Stomach (tissue), 8 donors: ENCODE measurements at regions not wholly inside any gene's neighbourhood (a gene's known extent, or its start where the extent isn't known, plus 50 kb on each side); places are given as distances from the start of the nearest gene placed in this dataset.

Experiments used
- DNase-seq, 2 donors: peaks; one replicate each; pipeline versions ENCODE4 v3.0.0 to v3.0.0-alpha.2; 2013 to 2019
- H3K27ac ChIP-seq, 5 donors: fragments of 200-600 bp in 4 of 5; sonication (generic) in 4 of 5; one replicate each; pipeline ENCODE4 v1.5.1; 2013 to 2019; ENCODE audit warnings: mild to moderate bottlenecking in 1 of 5, moderate library complexity in 1 of 5
- H3K27me3 ChIP-seq, 3 donors: fragments of 200-600 bp; sonication (generic); one replicate each; pipeline ENCODE4 v1.5.1; 2017 to 2019; ENCODE audit warnings: mixed run types in 1 of 3
- H3K36me3 ChIP-seq, 4 donors: fragments of 200-600 bp; sonication (generic); 1 replicate in 3 of 4; 2 replicates in 1 of 4; pipeline ENCODE4 v1.5.1; 2016 to 2019
- H3K4me1 ChIP-seq, 4 donors: fragments of 200-600 bp; sonication (generic); one replicate each; pipeline ENCODE4 v1.5.1; 2016 to 2019
- H3K4me3 ChIP-seq, 4 donors: fragments of 200-600 bp; sonication (generic) in 3 of 4; one replicate each; pipeline ENCODE4 v1.5.1; 2016 to 2019; ENCODE audit warnings: mild to moderate bottlenecking in 1 of 4
- H3K9me3 ChIP-seq, 4 donors: fragments of 200-600 bp; sonication (generic); one replicate each; pipeline ENCODE4 v1.5.1; 2016 to 2019
- CTCF ChIP-seq, 7 experiments: fragments of 450-650 bp in 4 of 7; fragments of 200-600 bp in 3 of 7; sonication (generic) in 3 of 7; IDR thresholded peaks; one replicate each; pipeline ENCODE4 v1.5.1; 2016 to 2019; ENCODE audit warnings: antibody characterized with exemption in 7 of 7, control low read depth in 2 of 7, mild to moderate bottlenecking in 1 of 7
- EP300 ChIP-seq: sonication (generic); formaldehyde crosslinking; IDR thresholded peaks from one replicate; pipeline ENCODE4 v1.6.1; 2017; ENCODE audit warnings: antibody characterized with exemption
- POLR2A ChIP-seq, 4 donors: fragments of 450-650 bp; IDR thresholded peaks; one replicate each; pipeline ENCODE4 v1.6.1; 2016; ENCODE audit warnings: antibody characterized with exemption in 4 of 4, control low read depth in 2 of 4, mild to moderate bottlenecking in 1 of 4, moderate library complexity in 1 of 4
- POLR2AphosphoS5 ChIP-seq, 3 donors: sonication (generic); formaldehyde crosslinking; IDR thresholded peaks; one replicate each; pipeline ENCODE4 v1.6.1; 2016; ENCODE audit warnings: antibody characterized with exemption in 3 of 3
- WGBS, 5 donors: extraction: QIAGEN DNeasy Blood & Tissue Kit in 3 of 5; methylation state at CpG; one replicate each; pipeline versions ENCODE4 v1.1.5 to v1.1.7; 2013 to 2018; 5-methylcytosine and 5-hydroxymethylcytosine counted together
- intact Hi-C: fragments of 100-400 bp; cut with DNase I; formaldehyde crosslinking; loops from one replicate; pipeline ENCODE4 v1.15.1; 2023; ENCODE audit warnings: low total_unique reads
- donor health status: healthy with polysubstance abuse.
- donor health status: Bipolar disorder and iron deficiency.
- donor health status: healthy.

GRCh38 chr2:105539331-105539730 lies 140.5 kb upstream of the FHL2 start:
- no peak overlapping the region for H3K27ac ChIP-seq
- intact Hi-C loops, result no loop called here
- no peak overlapping the region for H3K4me3 ChIP-seq
- TF ChIP-seq POLR2AphosphoS5 (IDR thresholded peaks at IDR 0.05) (no peak), CTCF (IDR thresholded peaks at IDR 0.05) (no peak), EP300 (no peak), POLR2A (IDR thresholded peaks at IDR 0.05) (no peak)
- no peaks in the 10 kb centered on the region for H3K36me3 ChIP-seq
- H3K4me1 ChIP-seq, result no peaks in the 10 kb centered on the region
- no peaks in the 10 kb centered on the region for H3K9me3 ChIP-seq
- peaks cover 0 to 6% (median 0%) of the 10 kb centered on the region in 3 donors for H3K27me3 ChIP-seq
- no peak for DNase-seq
- WGBS, 5 donors, result 72 to 79% (median 74%) methylated on average over 6 of the region's 6 CpGs

GRCh38 chr2:105538840-105539239 lies 140.0 kb upstream of the FHL2 start:
- Histone ChIP-seq H3K9me3 (no peaks in the 10 kb centered on the region), H3K4me3 (no peak overlapping the region), H3K27me3 (peaks cover 0 to 6% (median 0%) of the 10 kb centered on the region in 3 donors), H3K27ac (no peak overlapping the region), H3K4me1 (no peaks in the 10 kb centered on the region), H3K36me3 (no peaks in the 10 kb centered on the region)
- no peak for DNase-seq
- 79 to 88% (median 82%) methylated on average over 5 of the region's 5 CpGs for WGBS, 5 donors
- intact Hi-C loops, result no loop called here
- TF ChIP-seq POLR2A (IDR thresholded peaks at IDR 0.05), result no peak
- TF ChIP-seq CTCF (IDR thresholded peaks at IDR 0.05), result no peak
- no peak for TF ChIP-seq EP300
- TF ChIP-seq POLR2AphosphoS5 (IDR thresholded peaks at IDR 0.05), result no peak

- no peaks in the 10 kb centered on the region for H3K4me1 ChIP-seq
- peaks cover 0 to 6% (median 0%) of the 10 kb centered on the region in 3 donors for H3K27me3 ChIP-seq
- no peaks in the 10 kb centered on the region for H3K36me3 ChIP-seq
- no peak overlapping the region for H3K27ac ChIP-seq
- no peak overlapping the region for H3K4me3 ChIP-seq
- H3K9me3 ChIP-seq, result no peaks in the 10 kb centered on the region
- 75 to 86% (median 80%) methylated on average over 4 of the region's 4 CpGs for WGBS, 5 donors
- TF ChIP-seq POLR2A (IDR thresholded peaks at IDR 0.05) (no peak), POLR2AphosphoS5 (IDR thresholded peaks at IDR 0.05) (no peak), CTCF (IDR thresholded peaks at IDR 0.05) (no peak), EP300 (no peak)
- no peak for DNase-seq
- intact Hi-C loops, result no loop called here
These were observed 139.1 kb upstream of the FHL2 start for GRCh38 chr2:105537920-105538319.

GRCh38 chr2:105537466-105537865 lies 138.6 kb upstream of the FHL2 start:
- H3K27me3 ChIP-seq, result peaks cover 0 to 6% (median 0%) of the 10 kb centered on the region in 3 donors
- TF ChIP-seq EP300, result no peak
- TF ChIP-seq POLR2A (IDR thresholded peaks at IDR 0.05), result no peak
- no peak for TF ChIP-seq POLR2AphosphoS5 (IDR thresholded peaks at IDR 0.05)
- TF ChIP-seq CTCF (IDR thresholded peaks at IDR 0.05), result no peak
- H3K9me3 ChIP-seq, result no peaks in the 10 kb centered on the region
- WGBS, 5 donors, result 76 to 91% (median 85%) methylated on average over 7 of the region's 7 CpGs
- no peaks in the 10 kb centered on the region for H3K36me3 ChIP-seq
- H3K4me3 ChIP-seq, result no peak overlapping the region
- intact Hi-C loops, result no loop called here
- H3K27ac ChIP-seq, result no peak overlapping the region
- no peak for DNase-seq
- no peaks in the 10 kb centered on the region for H3K4me1 ChIP-seq
